Islet precursor cell (in vitro differentiated cells): ENCODE measurements at regions not wholly inside any gene's neighbourhood (a gene's known extent, or its start where the extent isn't known, plus 50 kb on each side); places are given as distances from the start of the nearest gene placed in this dataset.

Experiments
- DNase-seq: peaks from one replicate; pipeline ENCODE4 v3.0.0-alpha.2; 2018

- no peak for DNase-seq
These were observed 133.6 kb downstream of the NXPE2 start for GRCh38 chr11:114811971-114812370.

- no peak for DNase-seq
These were observed 134.4 kb downstream of the NXPE2 start for GRCh38 chr11:114812733-114813132.

- no peak for DNase-seq
These were observed 134.9 kb downstream of the NXPE2 start for GRCh38 chr11:114813189-114813718.

- DNase-seq = no peak
These were observed 136.8 kb downstream of the NXPE2 start for GRCh38 chr11:114815176-114815575.

GRCh38 chr11:114815761-114816160 lies 137.4 kb downstream of the NXPE2 start:
- DNase-seq = no peak

- no peak for DNase-seq
These were observed 138.5 kb downstream of the NXPE2 start for GRCh38 chr11:114816791-114817190.

- no peak for DNase-seq
These were observed 140.1 kb downstream of the NXPE2 start for GRCh38 chr11:114818382-114818781.

- no peak for DNase-seq
These were observed 140.7 kb downstream of the NXPE2 start for GRCh38 chr11:114819028-114819427.

GRCh38 chr11:114820621-114821020 lies 142.3 kb downstream of the NXPE2 start:
- DNase-seq = no peak

GRCh38 chr11:114821621-114822412 lies 143.5 kb downstream of the NXPE2 start:
- DNase-seq = peak; percentile 89

GRCh38 chr11:114826910-114827442 lies 148.6 kb downstream of the NXPE2 start:
- no peak for DNase-seq

GRCh38 chr11:114827736-114828135 lies 149.4 kb downstream of the NXPE2 start:
- no peak for DNase-seq

- DNase-seq = no peak
These were observed 154.3 kb downstream of the NXPE2 start for GRCh38 chr11:114832532-114833125.

- no peak for DNase-seq
These were observed 157.8 kb downstream of the NXPE2 start for GRCh38 chr11:114836161-114836560.

- no peak for DNase-seq
These were observed 166.6 kb downstream of the NXPE2 start for GRCh38 chr11:114844896-114845295.

- DNase-seq = no peak
These were observed 167.6 kb downstream of the NXPE2 start for GRCh38 chr11:114845766-114846415.

- DNase-seq = peak; percentile 74
These were observed 168.1 kb downstream of the NXPE2 start for GRCh38 chr11:114846416-114846791.

- DNase-seq = no peak
These were observed 169.1 kb downstream of the NXPE2 start for GRCh38 chr11:114847306-114847975.

- no peak for DNase-seq
These were observed 169.7 kb downstream of the NXPE2 start for GRCh38 chr11:114848027-114848426.

- DNase-seq = no peak
These were observed 179.0 kb downstream of the NXPE2 start for GRCh38 chr11:114857281-114857680.

GRCh38 chr11:114864896-114865295 lies 186.6 kb downstream of the NXPE2 start:
- no peak for DNase-seq

GRCh38 chr11:114876234-114876633 lies 197.9 kb downstream of the NXPE2 start:
- no peak for DNase-seq

- DNase-seq = no peak
These were observed 199.6 kb downstream of the NXPE2 start for GRCh38 chr11:114877976-114878375.
